SK-N-MC (cell line): ENCODE measurements at regions not wholly inside any gene's neighbourhood (a gene's known extent, or its start where the extent isn't known, plus 50 kb on each side); places are given as distances from the start of the nearest gene placed in this dataset.

Source experiments
- EZH2 ChIP-seq: fragments of 200-600 bp; sonication (generic); IDR thresholded peaks from one replicate; pipeline ENCODE4 v1.6.1; 2017; ENCODE audit warnings: antibody characterized with exemption
- POLR2AphosphoS5 ChIP-seq: IDR thresholded peaks from 2 replicates; pipeline ENCODE4 v1.6.1; 2012; ENCODE audit warnings: mild to moderate bottlenecking, low read depth, low read length, borderline replicate concordance

DNA sequence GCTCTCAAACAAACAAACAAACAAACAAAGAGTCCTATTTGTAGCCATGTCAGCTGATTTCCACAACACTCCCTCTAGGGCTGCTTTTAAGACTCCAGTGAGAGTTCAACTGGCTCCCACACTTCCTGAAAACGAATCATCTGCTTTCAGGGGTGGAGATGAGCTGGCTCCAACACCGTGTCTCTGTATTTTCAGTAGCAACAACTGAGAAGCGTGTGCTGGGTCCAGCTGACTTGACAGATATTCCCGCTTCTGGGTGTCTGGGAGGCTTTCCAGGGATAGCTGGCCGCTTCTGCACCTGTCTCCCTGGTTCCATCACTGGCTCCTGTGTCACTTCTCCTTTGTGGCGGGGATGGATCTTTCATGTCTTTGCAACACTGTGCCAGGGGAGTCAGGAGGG is 272.5 kb upstream of the SOX4 start:
- TF ChIP-seq EZH2 (no peak), POLR2AphosphoS5 (no peak)
